H1 (cell line): ENCODE measurements at regions not wholly inside any gene's neighbourhood (a gene's known extent, or its start where the extent isn't known, plus 50 kb on each side); places are given as distances from the start of the nearest gene placed in this dataset.

Experiments used
- CTCF ChIA-PET: fragments of 300-600 bp; sonication (Branson Sonifier 250); formaldehyde crosslinking; loops from one replicate; lab custom pipeline; 2021; ENCODE audit not compliant: partially characterized antibody; lab: Charles Lee
- POLR2A ChIA-PET: fragments of 300-600 bp; sonication (Branson Sonifier 250); formaldehyde crosslinking; loops from one replicate; lab custom pipeline; 2021; ENCODE audit warnings: inconsistent platforms; ENCODE audit not compliant: partially characterized antibody; lab: Charles Lee
- DNase-seq, 2 experiments: peaks; one replicate each; pipeline versions ENCODE4 v3.0.0 to v3.0.0-alpha.2; 2010 to 2022; ENCODE audit warnings: low spot score in 2 of 2, low read depth in 1 of 2, mixed read lengths in 1 of 2
- FAIRE-seq: peaks from 2 replicates; lab custom pipeline; 2011; peaks lifted over from hg19 to GRCh38; lab: Jason Lieb, UNC
- H2AFZ ChIP-seq: 2 replicates; pipeline ENCODE4 v1.8.1; 2012; ENCODE audit warnings: low read length, inconsistent platforms
- H2AK5ac ChIP-seq: 2 replicates; pipeline ENCODE4 v1.6.1; 2013; ENCODE audit warnings: low read depth, low read length
- H2BK120ac ChIP-seq: replicated peaks from 2 replicates; pipeline ENCODE3; 2013; ENCODE audit warnings: low read depth, low read length, inconsistent platforms
- H2BK12ac ChIP-seq: 2 replicates; pipeline ENCODE4 v1.6.1; 2013; ENCODE audit warnings: low read depth, low read length
- H2BK15ac ChIP-seq: 2 replicates; pipeline ENCODE4 v1.6.1; 2013; ENCODE audit warnings: low read length
- H2BK20ac ChIP-seq: 2 replicates; pipeline ENCODE4 v1.6.1; 2013; ENCODE audit warnings: low read length
- H2BK5ac ChIP-seq: 2 replicates; pipeline ENCODE4 v1.6.1; 2013; ENCODE audit warnings: low read depth, low read length
- H3K14ac ChIP-seq: 2 replicates; pipeline ENCODE4 v1.6.1; 2013; ENCODE audit warnings: inconsistent platforms; ENCODE audit not compliant: insufficient read length
- H3K18ac ChIP-seq: 2 replicates; pipeline ENCODE4 v1.6.1; 2013; ENCODE audit warnings: low read length; ENCODE audit errors: extremely low read depth
- H3K23ac ChIP-seq: 2 replicates; pipeline ENCODE4 v1.6.1; 2013; ENCODE audit warnings: inconsistent platforms; ENCODE audit not compliant: insufficient read length
- H3K23me2 ChIP-seq: 2 replicates; pipeline ENCODE4 v1.6.1; 2013; ENCODE audit warnings: low read depth, low read length
- H3K27ac ChIP-seq: 2 replicates; pipeline ENCODE4 v1.6.1; 2011; ENCODE audit warnings: low read depth, low read length, inconsistent platforms
- H3K27me3 ChIP-seq, 4 experiments: replicated peaks in 1 of 4; 1 replicate in 1 of 4; 2 replicates in 3 of 4; pipeline versions ENCODE4 v1.6.1 to v1.8.1; 2011 to 2013; ENCODE audit warnings: low read length in 3 of 4, mild to moderate bottlenecking in 3 of 4, inconsistent platforms in 2 of 4, mixed read lengths in 2 of 4, moderate library complexity in 1 of 4; ENCODE audit not compliant: control insufficient read depth in 3 of 4, insufficient read depth in 3 of 4; ENCODE audit errors: extremely low read depth in 1 of 4
- H3K36me3 ChIP-seq, 4 experiments: 2 replicates each; pipeline versions ENCODE4 v1.6.1 to v1.8.1; 2011 to 2013; ENCODE audit warnings: mild to moderate bottlenecking in 4 of 4, low read length in 3 of 4, moderate library complexity in 2 of 4, control low read depth in 1 of 4, inconsistent platforms in 1 of 4; ENCODE audit not compliant: insufficient read depth in 4 of 4, control insufficient read depth in 2 of 4
- H3K4ac ChIP-seq: replicated peaks from 2 replicates; pipeline ENCODE3; 2013; ENCODE audit warnings: low read length, low read depth, mixed read lengths, inconsistent platforms; ENCODE audit not compliant: insufficient read length
- H3K4me1 ChIP-seq, 4 experiments: replicated peaks in 1 of 4; 1 replicate in 1 of 4; 2 replicates in 3 of 4; pipeline versions ENCODE4 v1.6.1 to v1.8.1; 2011 to 2013; ENCODE audit warnings: low read length in 3 of 4, inconsistent platforms in 2 of 4, mixed read lengths in 1 of 4; ENCODE audit not compliant: insufficient read depth in 4 of 4, control insufficient read depth in 3 of 4
- H3K4me2 ChIP-seq, 2 experiments: 2 replicates each; pipeline versions ENCODE4 v1.6.1 to v1.8.1; 2011 to 2013; ENCODE audit warnings: low read depth in 2 of 2, low read length in 2 of 2, control low read depth in 1 of 2, inconsistent platforms in 1 of 2, mild to moderate bottlenecking in 1 of 2; ENCODE audit not compliant: insufficient read depth in 1 of 2
- H3K4me3 ChIP-seq, 4 experiments: fragments of 200-600, 300-600 bp in 1 of 4; sonication (generic), shearing (Covaris generic), sonication (Bioruptor Twin) in 1 of 4; 2 replicates each; pipeline versions ENCODE4 v1.5.1 to v1.8.1; 2011 to 2016; ENCODE audit warnings: low read length in 4 of 4, low read depth in 3 of 4, control low read depth in 2 of 4, inconsistent platforms in 2 of 4, mild to moderate bottlenecking in 2 of 4, mixed read lengths in 1 of 4, moderate library complexity in 1 of 4; ENCODE audit not compliant: insufficient read depth in 2 of 4; ENCODE audit errors: extremely low read depth in 1 of 4
- H3K56ac ChIP-seq: replicated peaks from 2 replicates; pipeline ENCODE3; 2013; ENCODE audit warnings: low read depth, mild to moderate bottlenecking, mixed read lengths, low read length, inconsistent platforms; ENCODE audit not compliant: insufficient read length
- H3K79me1 ChIP-seq: 2 replicates; pipeline ENCODE4 v1.6.1; 2013; ENCODE audit warnings: low read depth, low read length, control low read depth
- H3K79me2 ChIP-seq, 2 experiments: 2 replicates each; pipeline versions ENCODE4 v1.6.1 to v1.8.1; 2012 to 2013; ENCODE audit warnings: low read length in 2 of 2, mild to moderate bottlenecking in 2 of 2, inconsistent platforms in 1 of 2; ENCODE audit not compliant: insufficient read depth in 2 of 2, control insufficient read depth in 1 of 2
- H3K9ac ChIP-seq, 4 experiments: replicated peaks in 1 of 4; 1 replicate in 1 of 4; 2 replicates in 3 of 4; pipeline versions ENCODE4 v1.6.1 to v1.8.1; 2011 to 2013; ENCODE audit warnings: low read depth in 3 of 4, low read length in 3 of 4, control low read depth in 2 of 4, mild to moderate bottlenecking in 2 of 4, moderate library complexity in 2 of 4, inconsistent platforms in 1 of 4; ENCODE audit errors: extremely low read depth in 1 of 4
- H3K9me3 ChIP-seq, 2 experiments: 2 replicates each; pipeline versions ENCODE4 v1.6.1 to v1.8.1; 2012 to 2013; ENCODE audit warnings: mild to moderate bottlenecking in 2 of 2, moderate library complexity in 2 of 2, control low read depth in 1 of 2, inconsistent platforms in 1 of 2, low read depth in 1 of 2, low read length in 1 of 2, mixed read lengths in 1 of 2; ENCODE audit not compliant: insufficient read depth in 2 of 2
- H4K20me1 ChIP-seq, 2 experiments: replicated peaks in 1 of 2; 2 replicates each; pipeline versions ENCODE3 to v1.8.1; 2011 to 2013; ENCODE audit warnings: inconsistent platforms in 2 of 2, low read length in 2 of 2, mild to moderate bottlenecking in 1 of 2; ENCODE audit not compliant: insufficient read depth in 2 of 2, control insufficient read depth in 1 of 2
- H4K5ac ChIP-seq: 2 replicates; pipeline ENCODE4 v1.6.1; 2013; ENCODE audit warnings: low read length, low read depth, mixed read lengths, inconsistent platforms; ENCODE audit not compliant: insufficient read length
- H4K8ac ChIP-seq: 2 replicates; pipeline ENCODE4 v1.8.0; 2013; ENCODE audit warnings: mild to moderate bottlenecking, moderate library complexity, low read length, inconsistent platforms; ENCODE audit not compliant: insufficient read depth; ENCODE audit errors: extremely low read depth
- H4K91ac ChIP-seq: replicated peaks from 2 replicates; pipeline ENCODE3; 2013; ENCODE audit warnings: low read length, mixed read lengths, inconsistent platforms; ENCODE audit not compliant: insufficient read length
- CEBPB ChIP-seq: IDR thresholded peaks from 2 replicates; pipeline ENCODE4 v1.6.1; 2012; ENCODE audit warnings: low read depth, low read length
- CTBP2 ChIP-seq: IDR thresholded peaks from 2 replicates; pipeline ENCODE4 v1.7.0; 2011; ENCODE audit warnings: borderline replicate concordance, mild to moderate bottlenecking, moderate library complexity, mixed read lengths, low read length; ENCODE audit not compliant: insufficient read depth, insufficient read length
- JUN ChIP-seq: IDR thresholded peaks from 2 replicates; pipeline ENCODE4 v1.6.1; 2011; ENCODE audit warnings: low read depth, mild to moderate bottlenecking, improper control_type of control experiment, low read length
- RNF2 ChIP-seq: fragments of 200-900, 300-1000 bp; sonication (generic); IDR thresholded peaks from 2 replicates; pipeline ENCODE4 v1.7.1; 2016; ENCODE audit warnings: borderline replicate concordance, low read depth, mild to moderate bottlenecking, antibody characterized with exemption, low read length; ENCODE audit not compliant: poor library complexity, severe bottlenecking; ENCODE audit errors: missing control alignments
- SP2 ChIP-seq: IDR thresholded peaks from 2 replicates; pipeline ENCODE4 v1.6.1; 2012; ENCODE audit warnings: mild to moderate bottlenecking, low read length, inconsistent platforms
- SUZ12 ChIP-seq: fragments of 200-600 bp; sonication (generic); IDR thresholded peaks from 2 replicates; pipeline ENCODE4 v1.6.1; 2012; ENCODE audit warnings: mild to moderate bottlenecking, inconsistent platforms, low read length, moderate library complexity, mixed read lengths
- WGBS, 2 experiments: shearing (Covaris generic) in 1 of 2; methylation state at CpG; one replicate each; pipeline versions ENCODE4 v1.1.6 to v1.1.7; 2013 to 2015; ENCODE audit warnings: low lambda C conversion rate in 2 of 2, mixed read lengths in 2 of 2, inconsistent platforms in 1 of 2, low coverage in 1 of 2, missing lambda C conversion rate in 1 of 2; ENCODE audit not compliant: insufficient replicate concordance in 2 of 2, insufficient coverage in 1 of 2, insufficient read length in 1 of 2; ENCODE audit errors: extremely low coverage in 1 of 2, missing lambda C conversion rate in 1 of 2; 5-methylcytosine and 5-hydroxymethylcytosine counted together
- TF ChIP-seq, protein P1 (sequence below): IDR thresholded peaks from 2 replicates; pipeline ENCODE4 v1.6.1; 2012; ENCODE audit warnings: inconsistent platforms
- TF ChIP-seq, protein P2 (sequence below): IDR thresholded peaks from 2 replicates; pipeline ENCODE4 v1.6.1; 2011; ENCODE audit warnings: low read depth, mild to moderate bottlenecking, low read length; ENCODE audit not compliant: insufficient read depth
- TF ChIP-seq, protein P3 (sequence below): IDR thresholded peaks from 2 replicates; pipeline ENCODE4 v1.6.1; 2012; ENCODE audit warnings: low read length, inconsistent platforms

DNA sequence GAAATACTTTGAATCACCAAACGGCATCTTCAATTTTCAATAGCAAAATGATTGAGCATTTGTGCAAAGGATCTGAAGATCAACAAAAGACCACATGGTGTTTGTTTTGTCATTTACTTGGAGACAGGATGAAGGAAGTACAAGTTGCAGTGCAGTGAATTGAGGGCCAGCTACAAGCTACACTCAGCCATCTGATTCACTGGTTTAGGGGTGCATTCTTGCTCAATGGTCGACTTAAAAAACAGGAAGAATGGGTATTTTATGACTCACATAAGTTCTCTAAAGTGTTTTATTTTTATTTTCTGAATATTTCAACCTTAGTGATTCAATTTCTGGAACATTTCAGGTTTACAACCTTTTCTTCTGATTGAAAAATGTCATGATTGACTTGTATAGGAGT lies 412.1 kb upstream of the ADAMTSL1 start:
- Histone ChIP-seq H2BK15ac (no peak overlapping the region), H3K18ac (no peak overlapping the region), H3K9ac (no peak overlapping the region), H3K9me3 (no peaks in the 10 kb centered on the region), H3K4me1 (no peaks in the 10 kb centered on the region), H3K4ac (no peak overlapping the region), H3K27ac (no peak overlapping the region), H2BK5ac (no peak overlapping the region), H4K5ac (no peak overlapping the region), H3K27me3 (no peaks in the 10 kb centered on the region), H3K4me2 (no peak overlapping the region), H3K36me3 (no peaks in the 10 kb centered on the region), H3K23me2 (no peaks in the 10 kb centered on the region), H4K8ac (no peak overlapping the region), H2AFZ (no peak overlapping the region), H3K4me3 (no peak overlapping the region), H2BK120ac (no peak overlapping the region), H4K20me1 (no peaks in the 10 kb centered on the region), H2AK5ac (no peak overlapping the region), H3K56ac (no peak overlapping the region), H3K79me1 (no peaks in the 10 kb centered on the region), H3K14ac (no peak overlapping the region), H3K23ac (no peak overlapping the region), H3K79me2 (no peaks in the 10 kb centered on the region), H2BK12ac (no peak overlapping the region), H4K91ac (no peak overlapping the region), H2BK20ac (no peak overlapping the region)
- TF ChIP-seq, protein P1, sequence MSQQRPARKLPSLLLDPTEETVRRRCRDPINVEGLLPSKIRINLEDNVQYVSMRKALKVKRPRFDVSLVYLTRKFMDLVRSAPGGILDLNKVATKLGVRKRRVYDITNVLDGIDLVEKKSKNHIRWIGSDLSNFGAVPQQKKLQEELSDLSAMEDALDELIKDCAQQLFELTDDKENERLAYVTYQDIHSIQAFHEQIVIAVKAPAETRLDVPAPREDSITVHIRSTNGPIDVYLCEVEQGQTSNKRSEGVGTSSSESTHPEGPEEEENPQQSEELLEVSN, result no peak
- TF ChIP-seq RNF2 (no peak), SUZ12 (no peak), CTBP2 (no peak), SP2 (no peak), JUN (no peak), CEBPB (no peak)
- TF ChIP-seq, protein P2, sequence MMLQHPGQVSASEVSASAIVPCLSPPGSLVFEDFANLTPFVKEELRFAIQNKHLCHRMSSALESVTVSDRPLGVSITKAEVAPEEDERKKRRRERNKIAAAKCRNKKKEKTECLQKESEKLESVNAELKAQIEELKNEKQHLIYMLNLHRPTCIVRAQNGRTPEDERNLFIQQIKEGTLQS, result no peak
- TF ChIP-seq, protein P3, sequence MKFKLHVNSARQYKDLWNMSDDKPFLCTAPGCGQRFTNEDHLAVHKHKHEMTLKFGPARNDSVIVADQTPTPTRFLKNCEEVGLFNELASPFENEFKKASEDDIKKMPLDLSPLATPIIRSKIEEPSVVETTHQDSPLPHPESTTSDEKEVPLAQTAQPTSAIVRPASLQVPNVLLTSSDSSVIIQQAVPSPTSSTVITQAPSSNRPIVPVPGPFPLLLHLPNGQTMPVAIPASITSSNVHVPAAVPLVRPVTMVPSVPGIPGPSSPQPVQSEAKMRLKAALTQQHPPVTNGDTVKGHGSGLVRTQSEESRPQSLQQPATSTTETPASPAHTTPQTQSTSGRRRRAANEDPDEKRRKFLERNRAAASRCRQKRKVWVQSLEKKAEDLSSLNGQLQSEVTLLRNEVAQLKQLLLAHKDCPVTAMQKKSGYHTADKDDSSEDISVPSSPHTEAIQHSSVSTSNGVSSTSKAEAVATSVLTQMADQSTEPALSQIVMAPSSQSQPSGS, result no peak
- POLR2A ChIA-PET, result no interaction called here
- FAIRE-seq (no peak), DNase-seq (no peak)
- WGBS, 2 experiments, result 68% methylated on average over 2 of the region's 2 CpGs; no CpG with 5 or more reads in 1 of the 2 experiments
- CTCF ChIA-PET, result interaction anchor here (0.8 to 2.5 kb wide), 10 partner anchors 8 to 251 kb away, joined by 3 to 15 read pairs (median 4); no protein-coding TSS in a partner anchor
